HL-60 (cell line): ENCODE measurements at regions not wholly inside any gene's neighbourhood (a gene's known extent, or its start where the extent isn't known, plus 50 kb on each side); places are given as distances from the start of the nearest gene placed in this dataset.

Source experiments
- DNase-seq, 2 experiments: peaks; one replicate each; pipeline ENCODE4 v3.0.0-alpha.2; 2010 to 2020; ENCODE audit warnings: low read depth in 1 of 2, low spot score in 1 of 2
- H3K27ac ChIP-seq: fragments of 250-450 bp; sonication (Bioruptor Pico); replicated peaks from 2 replicates; pipeline ENCODE4 v1.5.1; 2020; ENCODE audit warnings: mild to moderate bottlenecking, moderate library complexity
- H3K27me3 ChIP-seq: fragments of 250-450 bp; sonication (Bioruptor Pico); 2 replicates; pipeline ENCODE4 v1.5.1; 2021; ENCODE audit warnings: mild to moderate bottlenecking, moderate library complexity; ENCODE audit not compliant: insufficient read depth, poor library complexity, severe bottlenecking
- H3K4me3 ChIP-seq: replicated peaks from 2 replicates; pipeline ENCODE4 v1.5.1; 2011; ENCODE audit warnings: mild to moderate bottlenecking, control low read depth, low read length; ENCODE audit not compliant: insufficient read depth
- GABPA ChIP-seq: IDR thresholded peaks from 2 replicates; pipeline ENCODE4 v1.6.1; 2012; ENCODE audit warnings: low read depth
- POLR2AphosphoS5 ChIP-seq: IDR thresholded peaks from 2 replicates; pipeline ENCODE4 v1.6.1; 2012; ENCODE audit warnings: low read depth
- SPI1 ChIP-seq: IDR thresholded peaks from 2 replicates; pipeline ENCODE4 v1.6.1; 2012; ENCODE audit warnings: low read depth, mild to moderate bottlenecking, borderline replicate concordance
- TF ChIP-seq, protein P1 (sequence below): IDR thresholded peaks from 2 replicates; pipeline ENCODE4 v1.6.1; 2012; ENCODE audit warnings: low read depth; ENCODE audit not compliant: insufficient replicate concordance
- TF ChIP-seq, protein P2 (sequence below): IDR thresholded peaks from one replicate; pipeline ENCODE4 v1.5.1; 2011; ENCODE audit warnings: low read length, control low read depth, inconsistent platforms; ENCODE audit not compliant: insufficient read depth

DNA sequence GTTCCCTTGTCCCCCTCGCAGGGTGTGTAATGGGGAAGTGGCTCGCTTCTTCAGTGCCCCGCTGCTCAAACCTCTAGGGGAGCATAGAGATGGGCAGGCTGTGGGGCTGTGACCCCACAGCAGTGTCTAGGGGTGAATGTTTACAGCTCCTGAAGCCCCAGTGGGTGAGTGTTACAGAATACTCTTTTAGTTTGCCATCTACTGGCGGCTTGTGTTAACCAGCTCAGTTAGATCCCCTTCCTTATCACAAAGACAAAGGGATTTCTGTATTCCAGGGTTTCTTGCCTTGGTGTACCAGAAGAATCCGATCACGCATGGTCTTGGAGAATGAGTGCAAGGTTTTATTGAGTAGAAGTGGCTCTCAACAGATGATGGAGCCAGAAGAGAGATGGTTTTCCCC is 108.1 kb upstream of the IQCM start:
- Histone ChIP-seq H3K4me3 (no peak overlapping the region), H3K27ac (no peak overlapping the region), H3K27me3 (no peaks in the 10 kb centered on the region)
- no peak for DNase-seq
- TF ChIP-seq GABPA (no peak), SPI1 (no peak), POLR2AphosphoS5 (no peak)
- TF ChIP-seq, protein P1, sequence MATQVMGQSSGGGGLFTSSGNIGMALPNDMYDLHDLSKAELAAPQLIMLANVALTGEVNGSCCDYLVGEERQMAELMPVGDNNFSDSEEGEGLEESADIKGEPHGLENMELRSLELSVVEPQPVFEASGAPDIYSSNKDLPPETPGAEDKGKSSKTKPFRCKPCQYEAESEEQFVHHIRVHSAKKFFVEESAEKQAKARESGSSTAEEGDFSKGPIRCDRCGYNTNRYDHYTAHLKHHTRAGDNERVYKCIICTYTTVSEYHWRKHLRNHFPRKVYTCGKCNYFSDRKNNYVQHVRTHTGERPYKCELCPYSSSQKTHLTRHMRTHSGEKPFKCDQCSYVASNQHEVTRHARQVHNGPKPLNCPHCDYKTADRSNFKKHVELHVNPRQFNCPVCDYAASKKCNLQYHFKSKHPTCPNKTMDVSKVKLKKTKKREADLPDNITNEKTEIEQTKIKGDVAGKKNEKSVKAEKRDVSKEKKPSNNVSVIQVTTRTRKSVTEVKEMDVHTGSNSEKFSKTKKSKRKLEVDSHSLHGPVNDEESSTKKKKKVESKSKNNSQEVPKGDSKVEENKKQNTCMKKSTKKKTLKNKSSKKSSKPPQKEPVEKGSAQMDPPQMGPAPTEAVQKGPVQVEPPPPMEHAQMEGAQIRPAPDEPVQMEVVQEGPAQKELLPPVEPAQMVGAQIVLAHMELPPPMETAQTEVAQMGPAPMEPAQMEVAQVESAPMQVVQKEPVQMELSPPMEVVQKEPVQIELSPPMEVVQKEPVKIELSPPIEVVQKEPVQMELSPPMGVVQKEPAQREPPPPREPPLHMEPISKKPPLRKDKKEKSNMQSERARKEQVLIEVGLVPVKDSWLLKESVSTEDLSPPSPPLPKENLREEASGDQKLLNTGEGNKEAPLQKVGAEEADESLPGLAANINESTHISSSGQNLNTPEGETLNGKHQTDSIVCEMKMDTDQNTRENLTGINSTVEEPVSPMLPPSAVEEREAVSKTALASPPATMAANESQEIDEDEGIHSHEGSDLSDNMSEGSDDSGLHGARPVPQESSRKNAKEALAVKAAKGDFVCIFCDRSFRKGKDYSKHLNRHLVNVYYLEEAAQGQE = no peak
- TF ChIP-seq, protein P2, sequence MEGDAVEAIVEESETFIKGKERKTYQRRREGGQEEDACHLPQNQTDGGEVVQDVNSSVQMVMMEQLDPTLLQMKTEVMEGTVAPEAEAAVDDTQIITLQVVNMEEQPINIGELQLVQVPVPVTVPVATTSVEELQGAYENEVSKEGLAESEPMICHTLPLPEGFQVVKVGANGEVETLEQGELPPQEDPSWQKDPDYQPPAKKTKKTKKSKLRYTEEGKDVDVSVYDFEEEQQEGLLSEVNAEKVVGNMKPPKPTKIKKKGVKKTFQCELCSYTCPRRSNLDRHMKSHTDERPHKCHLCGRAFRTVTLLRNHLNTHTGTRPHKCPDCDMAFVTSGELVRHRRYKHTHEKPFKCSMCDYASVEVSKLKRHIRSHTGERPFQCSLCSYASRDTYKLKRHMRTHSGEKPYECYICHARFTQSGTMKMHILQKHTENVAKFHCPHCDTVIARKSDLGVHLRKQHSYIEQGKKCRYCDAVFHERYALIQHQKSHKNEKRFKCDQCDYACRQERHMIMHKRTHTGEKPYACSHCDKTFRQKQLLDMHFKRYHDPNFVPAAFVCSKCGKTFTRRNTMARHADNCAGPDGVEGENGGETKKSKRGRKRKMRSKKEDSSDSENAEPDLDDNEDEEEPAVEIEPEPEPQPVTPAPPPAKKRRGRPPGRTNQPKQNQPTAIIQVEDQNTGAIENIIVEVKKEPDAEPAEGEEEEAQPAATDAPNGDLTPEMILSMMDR = no peak

DNA sequence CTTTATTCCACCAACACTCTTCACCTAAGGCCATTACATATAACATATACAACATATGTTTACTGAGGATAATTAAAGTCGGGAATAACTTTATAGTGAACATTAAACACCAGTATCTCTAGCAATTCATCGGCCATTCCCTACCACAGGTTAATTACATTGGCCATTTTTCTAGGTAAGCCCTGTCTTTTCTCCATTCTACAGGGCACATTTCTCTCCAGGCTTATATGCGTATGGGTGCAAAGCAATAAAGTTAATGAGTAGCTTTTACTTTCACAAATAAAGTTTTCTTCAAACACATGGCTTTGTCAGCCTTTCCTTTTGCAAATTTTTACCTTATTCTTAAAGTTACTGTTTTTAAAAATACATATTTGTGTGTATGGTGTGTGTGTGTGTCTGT is 111.9 kb upstream of the IQCM start:
- DNase-seq = no peak

DNA sequence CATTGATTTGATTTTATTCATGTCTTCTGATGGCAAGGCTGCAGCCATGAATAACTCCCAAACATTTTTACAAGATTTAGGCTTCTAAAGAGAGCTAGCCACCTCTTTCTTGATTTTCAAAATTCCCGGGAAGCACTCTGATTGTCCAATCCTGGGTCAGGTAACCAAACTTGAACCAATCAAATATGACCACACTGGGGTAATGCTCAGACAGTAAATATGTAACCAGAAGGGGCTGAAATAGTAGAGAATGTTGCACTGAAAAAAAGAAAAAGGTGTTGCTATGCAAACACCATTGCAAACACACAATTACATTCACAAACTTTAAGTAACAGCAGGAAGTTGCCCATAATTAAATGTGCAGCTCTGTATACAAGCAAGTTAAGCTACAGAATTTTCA is 112.9 kb upstream of the IQCM start:
- TF ChIP-seq, protein P1 = no peak
- TF ChIP-seq POLR2AphosphoS5 (no peak), GABPA (no peak), SPI1 (no peak)
- TF ChIP-seq, protein P2 = no peak
- no peaks in the 10 kb centered on the region for H3K27me3 ChIP-seq
- no peak overlapping the region for H3K4me3 ChIP-seq
- no peak overlapping the region for H3K27ac ChIP-seq
- no peak for DNase-seq

More for the DNA sequence above, 111.9 kb upstream of the IQCM start:
- no peaks in the 10 kb centered on the region for H3K27me3 ChIP-seq
- TF ChIP-seq, protein P2 = no peak
- no peak for TF ChIP-seq SPI1
- TF ChIP-seq POLR2AphosphoS5 = no peak
- no peak overlapping the region for H3K27ac ChIP-seq
- H3K4me3 ChIP-seq = no peak overlapping the region

DNA sequence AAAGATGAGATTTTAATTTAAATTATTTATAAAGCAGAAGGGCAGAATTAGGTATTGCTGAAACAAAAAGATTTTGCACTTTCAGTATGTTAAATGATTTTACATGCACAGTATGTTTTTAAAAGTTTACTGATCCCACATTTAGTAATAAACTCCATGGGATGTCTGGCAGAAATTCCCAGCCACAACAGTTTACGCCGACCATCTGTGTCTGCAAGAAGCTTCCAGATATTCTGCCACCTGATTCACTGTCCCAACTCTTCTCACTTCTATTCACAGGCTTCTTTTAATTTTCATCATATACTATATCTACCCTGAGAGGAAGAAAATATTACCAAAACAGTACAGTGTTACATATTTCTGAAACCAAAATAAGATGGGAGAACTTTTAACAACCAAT is 115.8 kb upstream of the IQCM start:
- Histone ChIP-seq H3K27ac (no peak overlapping the region), H3K4me3 (no peak overlapping the region), H3K27me3 (no peaks in the 10 kb centered on the region)
- DNase-seq = no peak
- no peak for TF ChIP-seq POLR2AphosphoS5
- no peak for TF ChIP-seq GABPA
- TF ChIP-seq SPI1 = no peak
- TF ChIP-seq, protein P2 = no peak
- TF ChIP-seq, protein P1 = no peak
